ENCODE measurements at regions not wholly inside any gene's neighbourhood (a gene's known extent, or its start where the extent isn't known, plus 50 kb on each side); places are given as distances from the start of the nearest gene placed in this dataset.

DNA sequence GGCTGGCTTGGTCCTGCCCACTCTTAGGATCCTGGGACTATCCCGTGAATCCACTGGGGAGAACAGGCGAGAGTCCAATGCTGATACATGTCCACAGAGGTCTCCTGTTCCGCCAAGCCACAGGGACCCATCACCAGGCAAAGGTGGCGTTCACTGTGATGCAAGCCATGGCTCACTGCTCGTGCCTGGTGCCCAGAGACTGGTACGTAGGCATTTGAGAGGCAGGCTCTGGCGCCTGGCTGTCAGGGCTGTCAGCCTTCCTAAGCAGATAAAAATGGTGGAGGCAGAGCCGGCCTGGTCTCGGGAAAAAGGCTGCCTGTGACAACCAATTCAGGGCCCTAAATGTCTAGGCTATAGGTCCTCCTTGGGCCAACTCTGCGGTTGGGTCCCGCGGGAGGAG is 2329.0 kb downstream of the TP53TG3F start:
- H3K27me3 ChIP-seq, result no peaks in the 10 kb centered on the region
- TF ChIP-seq, protein P1, sequence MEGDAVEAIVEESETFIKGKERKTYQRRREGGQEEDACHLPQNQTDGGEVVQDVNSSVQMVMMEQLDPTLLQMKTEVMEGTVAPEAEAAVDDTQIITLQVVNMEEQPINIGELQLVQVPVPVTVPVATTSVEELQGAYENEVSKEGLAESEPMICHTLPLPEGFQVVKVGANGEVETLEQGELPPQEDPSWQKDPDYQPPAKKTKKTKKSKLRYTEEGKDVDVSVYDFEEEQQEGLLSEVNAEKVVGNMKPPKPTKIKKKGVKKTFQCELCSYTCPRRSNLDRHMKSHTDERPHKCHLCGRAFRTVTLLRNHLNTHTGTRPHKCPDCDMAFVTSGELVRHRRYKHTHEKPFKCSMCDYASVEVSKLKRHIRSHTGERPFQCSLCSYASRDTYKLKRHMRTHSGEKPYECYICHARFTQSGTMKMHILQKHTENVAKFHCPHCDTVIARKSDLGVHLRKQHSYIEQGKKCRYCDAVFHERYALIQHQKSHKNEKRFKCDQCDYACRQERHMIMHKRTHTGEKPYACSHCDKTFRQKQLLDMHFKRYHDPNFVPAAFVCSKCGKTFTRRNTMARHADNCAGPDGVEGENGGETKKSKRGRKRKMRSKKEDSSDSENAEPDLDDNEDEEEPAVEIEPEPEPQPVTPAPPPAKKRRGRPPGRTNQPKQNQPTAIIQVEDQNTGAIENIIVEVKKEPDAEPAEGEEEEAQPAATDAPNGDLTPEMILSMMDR (IDR thresholded peaks at IDR 0.05 in 4 of 5, conservative IDR thresholded peaks at IDR 0.05 in 1 of 5), result no peak
- no peak for TF ChIP-seq POLR2A (IDR thresholded peaks at IDR 0.05)
- no peak overlapping the region for H3K27ac ChIP-seq
- no peaks in the 10 kb centered on the region for H3K4me1 ChIP-seq
- in situ Hi-C loops (cut with MboI; ENCODE audit: low sequenced_read_pairs in 4 of 4), result no loop called here
- H3K9me3 ChIP-seq, result peaks cover 0 to 8% (median 0%) of the 10 kb centered on the region in 3 donors
- DNase-seq (no peak), ATAC-seq (no peak)
- no peaks in the 10 kb centered on the region for H3K36me3 ChIP-seq
- intact Hi-C loops (cut with DNase I; ENCODE audit: low total_unique reads), result no loop called here
- H3K4me3 ChIP-seq, result no peak overlapping the region

DNA sequence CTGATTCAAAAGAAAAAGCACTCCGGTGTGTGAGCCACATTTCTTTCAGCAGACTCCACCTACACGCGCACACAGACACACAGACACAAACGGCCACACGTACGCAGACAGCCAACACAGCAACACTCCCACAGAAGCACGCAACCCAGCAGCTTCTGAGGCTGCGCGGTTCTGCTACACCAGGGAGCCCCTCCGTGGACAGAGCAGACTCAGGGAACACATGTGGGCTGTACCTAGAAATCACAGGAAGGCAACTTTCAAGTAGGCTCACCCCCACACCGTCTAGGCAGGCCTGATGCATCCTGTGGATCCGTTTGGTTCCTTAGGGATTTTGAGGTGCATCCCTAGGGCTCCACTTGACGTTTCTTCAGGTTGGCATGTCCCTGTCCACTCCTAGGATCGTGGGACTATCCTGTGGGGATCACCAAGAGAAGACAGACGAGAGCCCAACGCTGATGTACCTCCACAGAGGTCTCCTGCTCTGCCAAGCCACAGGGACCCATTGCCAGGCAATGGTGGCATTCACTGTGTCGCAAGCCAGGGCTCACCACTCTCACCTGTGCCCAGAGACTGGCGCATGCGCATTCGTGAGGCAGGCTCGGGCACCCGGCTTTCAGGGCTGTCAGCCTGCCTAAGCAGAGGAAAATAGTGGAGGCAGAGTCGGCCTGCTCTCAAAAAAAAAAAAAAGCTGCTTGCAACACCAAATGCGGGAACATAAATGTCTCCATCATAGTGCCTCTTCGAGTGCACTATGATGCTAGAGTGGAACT is 2333.3 kb downstream of the TP53TG3F start:
- no peaks in the 10 kb centered on the region for H3K36me3 ChIP-seq
- no peaks in the 10 kb centered on the region for H3K9me3 ChIP-seq
- H3K27ac ChIP-seq, result no peak overlapping the region
- no peak for ATAC-seq
- in situ Hi-C loops (cut with MboI; ENCODE audit: low sequenced_read_pairs in 4 of 4), result no loop called here
- intact Hi-C loops (cut with DNase I; ENCODE audit: low total_unique reads), result no loop called here
- no peak overlapping the region for H3K4me3 ChIP-seq
- no peaks in the 10 kb centered on the region for H3K4me1 ChIP-seq
- TF ChIP-seq, protein P1 (IDR thresholded peaks at IDR 0.05 in 4 of 5, conservative IDR thresholded peaks at IDR 0.05 in 1 of 5), result no peak
- TF ChIP-seq POLR2A (IDR thresholded peaks at IDR 0.05), result no peak
- H3K27me3 ChIP-seq, result no peaks in the 10 kb centered on the region
- DNase-seq, result no peak

DNA sequence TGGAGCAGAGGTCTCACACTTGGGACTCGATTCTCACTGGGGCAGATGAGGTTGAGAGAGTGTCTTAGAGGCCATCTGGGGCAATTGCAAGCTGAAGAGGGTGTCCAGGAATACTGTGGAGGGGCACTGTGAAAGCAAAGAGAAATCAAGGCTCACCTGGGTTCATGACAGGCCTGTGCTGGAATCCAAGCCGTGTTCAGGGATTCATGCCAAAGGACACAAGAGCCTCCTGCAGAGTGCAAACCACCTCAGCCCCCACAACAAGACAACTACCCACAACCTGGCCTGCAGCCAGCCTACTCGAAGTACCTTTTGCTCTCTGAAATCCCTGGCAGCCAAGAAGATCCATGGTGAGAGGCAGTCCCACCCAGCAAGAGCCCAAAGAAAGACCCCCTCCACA is 2334.2 kb downstream of the TP53TG3F start:
- intact Hi-C loops (cut with DNase I; ENCODE audit: low total_unique reads), result no loop called here
- Histone ChIP-seq H3K4me3 (no peak overlapping the region), H3K27me3 (no peaks in the 10 kb centered on the region), H3K4me1 (no peaks in the 10 kb centered on the region), H3K9me3 (no peaks in the 10 kb centered on the region), H3K36me3 (no peaks in the 10 kb centered on the region), H3K27ac (no peak overlapping the region)
- TF ChIP-seq POLR2A (IDR thresholded peaks at IDR 0.05), result no peak
- TF ChIP-seq, protein P1 (IDR thresholded peaks at IDR 0.05 in 4 of 5, conservative IDR thresholded peaks at IDR 0.05 in 1 of 5), result no peak
- ATAC-seq, result no peak
- DNase-seq, result no peak
- in situ Hi-C loops (cut with MboI; ENCODE audit: low sequenced_read_pairs in 4 of 4), result no loop called here

DNA sequence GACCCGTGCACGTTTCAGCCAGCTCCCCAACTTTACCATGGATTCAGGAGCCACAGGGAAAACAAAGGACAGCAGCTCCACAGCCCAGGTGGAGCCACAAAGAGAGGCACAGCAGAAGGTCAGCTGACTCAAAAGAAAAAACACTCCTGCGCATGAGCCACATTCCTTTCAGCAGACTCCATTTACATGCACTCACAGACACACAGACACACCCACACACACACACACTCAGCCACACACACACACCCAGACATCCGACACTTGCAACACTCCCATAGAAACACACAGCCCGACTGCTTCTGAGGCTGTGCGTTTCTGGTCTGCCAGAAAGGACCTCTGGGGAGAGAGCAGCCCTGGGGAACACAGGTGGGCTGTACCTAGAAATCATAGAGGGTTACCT is 2335.5 kb downstream of the TP53TG3F start:
- TF ChIP-seq, protein P1 (IDR thresholded peaks at IDR 0.05 in 4 of 5, conservative IDR thresholded peaks at IDR 0.05 in 1 of 5), result no peak
- no peak for TF ChIP-seq POLR2A (IDR thresholded peaks at IDR 0.05)
- in situ Hi-C loops (cut with MboI; ENCODE audit: low sequenced_read_pairs in 4 of 4), result no loop called here
- Histone ChIP-seq H3K9me3 (no peaks in the 10 kb centered on the region), H3K27ac (no peak overlapping the region), H3K36me3 (no peaks in the 10 kb centered on the region), H3K27me3 (no peaks in the 10 kb centered on the region), H3K4me3 (no peak overlapping the region), H3K4me1 (no peaks in the 10 kb centered on the region)
- intact Hi-C loops (cut with DNase I; ENCODE audit: low total_unique reads), result no loop called here
- ATAC-seq, result no peak
- no peak for DNase-seq

Data from gastrocnemius medialis (tissue), 4 donors.